ENCODE measurements at regions not wholly inside any gene's neighbourhood (a gene's known extent, or its start where the extent isn't known, plus 50 kb on each side); places are given as distances from the start of the nearest gene placed in this dataset.
A peak's percentile ranks its signal among the peaks of the same experiment; 100 is the strongest.

DNA sequence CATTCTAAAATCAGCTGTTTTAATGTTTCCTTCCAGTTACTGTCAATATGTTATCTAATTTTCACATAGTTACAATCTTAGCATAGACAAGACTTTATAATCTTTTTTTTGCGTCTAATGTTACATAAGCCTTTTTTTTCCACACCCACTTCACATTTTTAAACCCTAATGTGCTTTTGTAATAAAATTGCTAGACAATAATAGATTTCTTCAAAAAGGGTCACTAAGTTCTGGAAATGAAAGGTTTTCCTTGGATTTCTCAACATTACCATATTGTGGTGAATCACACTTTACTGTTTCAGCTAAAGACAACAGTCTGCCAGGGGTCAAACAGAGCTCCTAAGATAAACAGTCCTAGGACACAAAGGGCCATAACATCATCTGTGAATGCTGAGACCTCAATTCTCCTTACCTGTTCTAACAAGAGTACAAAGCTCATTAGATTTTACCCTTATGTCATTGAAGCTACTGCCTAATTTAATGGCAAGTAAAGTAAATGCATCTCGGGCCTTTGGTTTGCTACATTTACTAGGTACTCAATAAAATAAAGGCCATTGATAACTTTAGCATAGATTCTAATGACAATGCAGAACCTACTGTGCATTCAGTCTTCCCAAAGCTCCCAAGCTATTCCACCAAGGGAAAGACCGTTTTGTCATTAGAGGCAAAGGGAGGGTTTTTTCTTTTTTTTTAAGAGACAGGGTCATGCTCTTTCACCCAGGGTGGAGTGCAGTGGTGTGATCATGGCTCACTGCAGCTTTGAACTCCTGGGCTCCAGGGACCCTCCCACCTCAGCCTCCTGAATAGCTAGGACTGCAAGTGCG, 111.2 kb upstream of the SLC38A2 start:
- TF ChIP-seq EZH2 (IDR thresholded peaks at IDR 0.05; ENCODE audit: low read length, unreplicated experiment) (no peak), EZH2phosphoT487 (IDR thresholded peaks at IDR 0.05; ENCODE audit: borderline replicate concordance, low read length) (no peak)
- TF ChIP-seq, protein P1, sequence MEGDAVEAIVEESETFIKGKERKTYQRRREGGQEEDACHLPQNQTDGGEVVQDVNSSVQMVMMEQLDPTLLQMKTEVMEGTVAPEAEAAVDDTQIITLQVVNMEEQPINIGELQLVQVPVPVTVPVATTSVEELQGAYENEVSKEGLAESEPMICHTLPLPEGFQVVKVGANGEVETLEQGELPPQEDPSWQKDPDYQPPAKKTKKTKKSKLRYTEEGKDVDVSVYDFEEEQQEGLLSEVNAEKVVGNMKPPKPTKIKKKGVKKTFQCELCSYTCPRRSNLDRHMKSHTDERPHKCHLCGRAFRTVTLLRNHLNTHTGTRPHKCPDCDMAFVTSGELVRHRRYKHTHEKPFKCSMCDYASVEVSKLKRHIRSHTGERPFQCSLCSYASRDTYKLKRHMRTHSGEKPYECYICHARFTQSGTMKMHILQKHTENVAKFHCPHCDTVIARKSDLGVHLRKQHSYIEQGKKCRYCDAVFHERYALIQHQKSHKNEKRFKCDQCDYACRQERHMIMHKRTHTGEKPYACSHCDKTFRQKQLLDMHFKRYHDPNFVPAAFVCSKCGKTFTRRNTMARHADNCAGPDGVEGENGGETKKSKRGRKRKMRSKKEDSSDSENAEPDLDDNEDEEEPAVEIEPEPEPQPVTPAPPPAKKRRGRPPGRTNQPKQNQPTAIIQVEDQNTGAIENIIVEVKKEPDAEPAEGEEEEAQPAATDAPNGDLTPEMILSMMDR (conservative IDR thresholded peaks at IDR 0.05; ENCODE audit: low read depth, low read length) = no peak
- H3F3A ChIP-seq (ENCODE audit: low read length, unreplicated experiment) = no peaks in the 10 kb centered on the region
- H3K9ac ChIP-seq (ENCODE audit: low read length) = no peak overlapping the region
- POLR2A ChIA-PET (ENCODE audit: unreplicated experiment) = no interaction called here
- H3K27ac ChIP-seq (ENCODE audit: low read length) = no peak overlapping the region
- H3K9me3 ChIP-seq (ENCODE audit: low read length) = no peaks in the 10 kb centered on the region
- no peak overlapping the region for H3K4me3 ChIP-seq (ENCODE audit: low read length)
- DNase-seq = peak; percentile 16
- no peaks in the 10 kb centered on the region for H4K20me1 ChIP-seq (ENCODE audit: low read length)
- no peaks in the 10 kb centered on the region for H3K79me2 ChIP-seq (ENCODE audit: low read length)
- ATAC-seq = peak; percentile 49
- BruUV-seq (replicated peaks) = no TSS peak
- no peaks in the 10 kb centered on the region for H3K9me2 ChIP-seq (replicated peaks; ENCODE audit: low read length)
- peaks cover 5% of the 10 kb centered on the region; the same call in 1 of the 2 replicates for H3K4me1 ChIP-seq (ENCODE audit: insufficient read depth, low read length)
- no peaks in the 10 kb centered on the region for H3K27me3 ChIP-seq (ENCODE audit: low read length)
- intact Hi-C loops (cut with micrococcal nuclease) = no loop called here
- CTCF ChIA-PET = no interaction called here
- H3K36me3 ChIP-seq (ENCODE audit: low read depth, low read length) = no peaks in the 10 kb centered on the region
- H3K4me2 ChIP-seq (ENCODE audit: low read length) = no peak overlapping the region
- no peak overlapping the region for H2AFZ ChIP-seq (ENCODE audit: low read length)

DNA sequence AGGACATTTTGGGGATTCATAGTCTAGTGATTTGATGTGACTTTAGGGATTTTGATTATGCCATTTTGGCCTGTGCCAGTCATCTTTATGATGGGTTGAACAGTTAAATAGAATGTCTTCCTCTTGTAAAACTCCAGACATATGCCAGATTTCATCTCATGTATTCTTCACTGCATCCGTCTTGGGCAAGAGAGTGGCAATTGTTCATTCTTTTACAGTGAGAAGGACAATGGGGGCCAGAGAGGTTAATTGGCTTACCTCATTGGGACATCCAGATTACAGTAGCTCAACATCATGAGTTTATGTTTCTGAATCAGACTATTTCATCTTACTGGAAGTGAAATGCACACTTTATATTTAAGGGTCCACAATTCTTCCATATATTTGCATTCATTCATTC, 108.2 kb upstream of the SLC38A2 start:
- no peaks in the 10 kb centered on the region for H4K20me1 ChIP-seq (ENCODE audit: low read length)
- H3K9me2 ChIP-seq (replicated peaks; ENCODE audit: low read length) = no peaks in the 10 kb centered on the region
- no peaks in the 10 kb centered on the region for H3F3A ChIP-seq (ENCODE audit: low read length, unreplicated experiment)
- TF ChIP-seq, protein P1 (conservative IDR thresholded peaks at IDR 0.05; ENCODE audit: low read depth, low read length) = no peak
- no peak for TF ChIP-seq EZH2phosphoT487 (IDR thresholded peaks at IDR 0.05; ENCODE audit: borderline replicate concordance, low read length)
- no peak for TF ChIP-seq EZH2 (IDR thresholded peaks at IDR 0.05; ENCODE audit: low read length, unreplicated experiment)
- no peaks in the 10 kb centered on the region for H3K9me3 ChIP-seq (ENCODE audit: low read length)
- peaks cover 17% of the 10 kb centered on the region; the same call in 1 of the 2 replicates for H3K4me1 ChIP-seq (ENCODE audit: insufficient read depth, low read length)
- BruUV-seq (replicated peaks) = no TSS peak
- intact Hi-C loops (cut with micrococcal nuclease) = no loop called here
- no peak overlapping the region for H3K4me2 ChIP-seq (ENCODE audit: low read length)
- ChIA-PET POLR2A (ENCODE audit: unreplicated experiment) (no interaction called here), CTCF (no interaction called here)
- H3K27me3 ChIP-seq (ENCODE audit: low read length) = no peaks in the 10 kb centered on the region
- H3K4me3 ChIP-seq (ENCODE audit: low read length) = no peak overlapping the region
- no peak overlapping the region for H3K27ac ChIP-seq (ENCODE audit: low read length)
- no peak for ATAC-seq
- no peaks in the 10 kb centered on the region for H3K36me3 ChIP-seq (ENCODE audit: low read depth, low read length)
- H3K79me2 ChIP-seq (ENCODE audit: low read length) = no peaks in the 10 kb centered on the region
- no peak overlapping the region for H3K9ac ChIP-seq (ENCODE audit: low read length)
- H2AFZ ChIP-seq (ENCODE audit: low read length) = no peak overlapping the region
- DNase-seq = no peak

DNA sequence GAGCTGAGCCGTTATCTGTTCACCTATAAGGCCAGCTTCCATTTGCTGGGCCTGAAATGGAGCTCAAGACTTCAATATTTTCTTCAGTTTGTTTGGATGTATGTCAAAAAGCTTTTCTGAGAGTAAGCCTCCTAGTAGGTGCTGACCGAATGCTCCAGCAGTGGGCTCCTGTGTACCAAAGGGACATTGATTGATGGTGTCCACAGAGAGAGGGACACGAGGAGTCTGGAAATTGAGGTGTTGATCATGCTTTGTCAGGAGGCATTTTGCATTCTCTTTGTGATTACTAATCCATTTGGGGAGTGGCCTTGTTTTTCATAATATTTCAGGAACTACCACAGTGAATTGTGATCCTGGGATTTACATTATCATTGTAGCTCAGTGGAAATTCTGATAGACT, 107.7 kb upstream of the SLC38A2 start:
- no peak for DNase-seq
- no TSS peak for BruUV-seq (replicated peaks)
- no peaks in the 10 kb centered on the region for H3K79me2 ChIP-seq (ENCODE audit: low read length)
- no peak for ATAC-seq
- H3K9ac ChIP-seq (ENCODE audit: low read length) = no peak overlapping the region
- ChIA-PET POLR2A (ENCODE audit: unreplicated experiment) (no interaction called here), CTCF (no interaction called here)
- peaks cover 17% of the 10 kb centered on the region; the same call in 1 of the 2 replicates for H3K4me1 ChIP-seq (ENCODE audit: insufficient read depth, low read length)
- TF ChIP-seq, protein P1 (conservative IDR thresholded peaks at IDR 0.05; ENCODE audit: low read depth, low read length) = no peak
- TF ChIP-seq EZH2phosphoT487 (IDR thresholded peaks at IDR 0.05; ENCODE audit: borderline replicate concordance, low read length) = no peak
- H3K36me3 ChIP-seq (ENCODE audit: low read depth, low read length) = no peaks in the 10 kb centered on the region
- no peaks in the 10 kb centered on the region for H3K9me2 ChIP-seq (replicated peaks; ENCODE audit: low read length)
- no peaks in the 10 kb centered on the region for H3K9me3 ChIP-seq (ENCODE audit: low read length)
- no peak overlapping the region for H3K4me3 ChIP-seq (ENCODE audit: low read length)
- H2AFZ ChIP-seq (ENCODE audit: low read length) = no peak overlapping the region
- H4K20me1 ChIP-seq (ENCODE audit: low read length) = no peaks in the 10 kb centered on the region
- no peak overlapping the region for H3K27ac ChIP-seq (ENCODE audit: low read length)
- H3F3A ChIP-seq (ENCODE audit: low read length, unreplicated experiment) = no peaks in the 10 kb centered on the region
- no peak overlapping the region for H3K4me2 ChIP-seq (ENCODE audit: low read length)
- intact Hi-C loops (cut with micrococcal nuclease) = no loop called here
- no peaks in the 10 kb centered on the region for H3K27me3 ChIP-seq (ENCODE audit: low read length)

All from PC-3 (cell line).